PC-9 (cell line): ENCODE measurements at regions not wholly inside any gene's neighbourhood (a gene's known extent, or its start where the extent isn't known, plus 50 kb on each side); places are given as distances from the start of the nearest gene placed in this dataset.

Source experiments
- BruUV-seq: library from RNA; stranded (reverse); fragments of 400-500 nt; replicated peaks from 2 replicates; lab custom pipeline; 2021; lab: Mats Ljungman, UMichigan
- CTCF ChIA-PET: fragments of 300-600 bp; sonication (Branson Sonifier 250); formaldehyde crosslinking; loops from one replicate; lab custom pipeline; 2022; ENCODE audit warnings: antibody characterized with exemption; lab: Charles Lee
- POLR2A ChIA-PET: fragments of 300-600 bp; sonication (Branson Sonifier 250); formaldehyde crosslinking; loops from one replicate; lab custom pipeline; 2022; ENCODE audit warnings: antibody characterized with exemption; ENCODE audit not compliant: unreplicated experiment; lab: Charles Lee
- DNase-seq, 2 experiments: peaks; one replicate each; pipeline versions ENCODE4 v3.0.0 to v3.0.0-alpha.2; 2015 to 2022; ENCODE audit warnings: mixed read lengths in 1 of 2
- H2AFZ ChIP-seq: fragments of 200-600 bp; sonication (generic); 2 replicates; pipeline ENCODE4 v1.8.1; 2017; ENCODE audit warnings: antibody characterized with exemption
- H3F3A ChIP-seq: fragments of 200-600 bp; sonication (generic); 2 replicates; pipeline ENCODE4 v1.8.1; 2017; ENCODE audit warnings: antibody characterized with exemption, mild to moderate bottlenecking, low read depth; ENCODE audit not compliant: insufficient read depth
- H3K27ac ChIP-seq: fragments of 200-600 bp; sonication (generic); 2 replicates; pipeline ENCODE4 v1.6.1; 2016; ENCODE audit warnings: mixed run types
- H3K27me3 ChIP-seq: fragments of 200-600 bp; sonication (generic); 2 replicates; pipeline ENCODE4 v1.6.1; 2016; ENCODE audit warnings: low read depth, mixed run types; ENCODE audit not compliant: insufficient read depth
- H3K36me3 ChIP-seq: fragments of 200-600 bp; sonication (generic); 2 replicates; pipeline ENCODE4 v1.6.1; 2016; ENCODE audit warnings: low read depth, mixed run types
- H3K4me1 ChIP-seq: fragments of 200-600 bp; sonication (generic); replicated peaks from 2 replicates; pipeline ENCODE4 v1.6.1; 2016; ENCODE audit warnings: mixed run types; ENCODE audit not compliant: insufficient read depth
- H3K4me2 ChIP-seq: fragments of 200-600 bp; sonication (generic); 2 replicates; pipeline ENCODE4 v1.6.1; 2017; ENCODE audit warnings: mixed run types
- H3K4me3 ChIP-seq: fragments of 200-600 bp; sonication (generic); 2 replicates; pipeline ENCODE4 v1.6.1; 2016; ENCODE audit warnings: mixed run types
- H3K79me2 ChIP-seq: fragments of 200-600 bp; sonication (generic); 2 replicates; pipeline ENCODE4 v1.6.1; 2017; ENCODE audit warnings: low read depth, mixed run types
- H3K9me2 ChIP-seq: fragments of 200-600 bp; sonication (generic); 2 replicates; pipeline ENCODE4 v1.8.1; 2017; ENCODE audit warnings: mild to moderate bottlenecking; ENCODE audit not compliant: insufficient read depth
- H3K9me3 ChIP-seq: fragments of 200-600 bp; sonication (generic); 2 replicates; pipeline ENCODE4 v1.8.1; 2016; ENCODE audit warnings: low read depth; ENCODE audit not compliant: insufficient read depth
- H4K20me1 ChIP-seq: fragments of 200-600 bp; sonication (generic); 2 replicates; pipeline ENCODE4 v1.8.1; 2017; ENCODE audit not compliant: insufficient read depth
- EZH2 ChIP-seq: fragments of 200-600 bp; sonication (generic); IDR thresholded peaks from 2 replicates; pipeline ENCODE4 v1.8.0; 2017; ENCODE audit warnings: antibody characterized with exemption, low read depth
- intact Hi-C: fragments of 100-400 bp; cut with micrococcal nuclease; formaldehyde crosslinking; loops from one replicate; pipeline ENCODE4 v1.10.0; 2022; ENCODE audit not compliant: unreplicated experiment
- TF ChIP-seq, protein P1 (sequence below): fragments of 200-600 bp; sonication (generic); conservative IDR thresholded peaks from 2 replicates; pipeline ENCODE4 v1.6.1; 2017; ENCODE audit warnings: mixed run types, antibody characterized with exemption, mild to moderate bottlenecking, moderate library complexity

DNA sequence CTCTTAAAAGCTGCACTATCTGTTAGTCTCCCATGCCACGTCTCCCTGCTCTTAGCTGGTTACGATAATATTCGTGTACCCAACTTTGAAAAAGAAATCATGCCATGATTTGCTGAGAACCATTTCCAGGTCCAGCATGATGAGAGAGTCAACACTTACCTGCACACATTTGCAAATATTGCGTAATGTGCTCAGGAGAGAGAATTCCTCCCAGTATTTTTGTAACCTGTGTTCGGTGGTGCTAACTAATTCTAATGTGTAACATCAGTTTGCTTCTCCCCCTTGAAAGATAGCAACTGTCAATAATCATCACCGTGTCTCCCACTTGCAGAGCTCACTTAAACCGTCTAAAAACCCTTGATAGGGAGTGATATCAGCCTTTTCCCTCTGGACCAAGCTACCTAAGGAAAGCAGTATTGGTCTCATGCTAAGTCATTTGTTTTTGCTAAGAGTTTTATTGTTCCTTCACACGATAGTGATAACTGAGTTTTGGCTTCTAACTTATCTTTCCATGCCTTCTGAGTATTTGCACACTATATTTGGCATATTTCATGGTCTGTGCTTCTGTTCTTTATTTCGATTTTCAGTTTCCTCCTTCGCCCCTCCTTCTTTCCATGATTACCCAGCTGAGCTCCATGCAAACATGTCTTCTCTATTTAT is 61.1 kb upstream of the IRF2BP2 start:
- Histone ChIP-seq H3K9me2 (no peaks in the 10 kb centered on the region), H3K27ac (no peak overlapping the region), H3K4me1 (no peaks in the 10 kb centered on the region), H3K4me2 (no peak overlapping the region), H3K4me3 (no peak overlapping the region), H4K20me1 (no peaks in the 10 kb centered on the region), H3F3A (peaks cover 5% of the 10 kb centered on the region; the same call in 1 of the 2 replicates), H3K36me3 (peaks cover 34% of the 10 kb centered on the region), H3K27me3 (no peaks in the 10 kb centered on the region), H3K79me2 (no peaks in the 10 kb centered on the region), H3K9me3 (no peaks in the 10 kb centered on the region), H2AFZ (no peak overlapping the region)
- no peak for TF ChIP-seq EZH2
- TF ChIP-seq, protein P1, sequence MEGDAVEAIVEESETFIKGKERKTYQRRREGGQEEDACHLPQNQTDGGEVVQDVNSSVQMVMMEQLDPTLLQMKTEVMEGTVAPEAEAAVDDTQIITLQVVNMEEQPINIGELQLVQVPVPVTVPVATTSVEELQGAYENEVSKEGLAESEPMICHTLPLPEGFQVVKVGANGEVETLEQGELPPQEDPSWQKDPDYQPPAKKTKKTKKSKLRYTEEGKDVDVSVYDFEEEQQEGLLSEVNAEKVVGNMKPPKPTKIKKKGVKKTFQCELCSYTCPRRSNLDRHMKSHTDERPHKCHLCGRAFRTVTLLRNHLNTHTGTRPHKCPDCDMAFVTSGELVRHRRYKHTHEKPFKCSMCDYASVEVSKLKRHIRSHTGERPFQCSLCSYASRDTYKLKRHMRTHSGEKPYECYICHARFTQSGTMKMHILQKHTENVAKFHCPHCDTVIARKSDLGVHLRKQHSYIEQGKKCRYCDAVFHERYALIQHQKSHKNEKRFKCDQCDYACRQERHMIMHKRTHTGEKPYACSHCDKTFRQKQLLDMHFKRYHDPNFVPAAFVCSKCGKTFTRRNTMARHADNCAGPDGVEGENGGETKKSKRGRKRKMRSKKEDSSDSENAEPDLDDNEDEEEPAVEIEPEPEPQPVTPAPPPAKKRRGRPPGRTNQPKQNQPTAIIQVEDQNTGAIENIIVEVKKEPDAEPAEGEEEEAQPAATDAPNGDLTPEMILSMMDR: no peak
- no peak for DNase-seq
- ChIA-PET CTCF (no interaction called here), POLR2A (interaction anchor here (0.6 to 0.7 kb wide), 2 partner anchors 22 to 397 kb away, joined by 4 to 6 read pairs; no protein-coding TSS in a partner anchor)
- intact Hi-C loops: no loop called here
- no TSS peak for BruUV-seq

DNA sequence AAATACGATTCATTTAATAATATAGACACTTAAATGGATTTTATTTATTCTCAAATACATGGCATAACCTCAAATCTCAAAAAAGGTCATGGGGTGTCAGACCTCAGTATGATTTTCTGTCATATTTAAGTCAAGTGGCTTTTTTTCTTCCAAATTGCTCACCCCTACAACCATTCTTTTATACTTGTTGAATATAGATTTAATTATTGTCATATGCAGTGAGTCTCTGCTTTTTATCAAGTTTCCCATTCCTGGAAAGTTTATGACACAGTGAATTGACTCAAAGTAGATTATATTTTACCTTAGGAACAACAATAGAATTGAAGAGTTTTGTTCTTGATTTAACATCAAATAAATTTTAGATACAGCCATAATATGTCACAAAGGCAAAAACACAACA is 59.5 kb upstream of the IRF2BP2 start:
- TF ChIP-seq, protein P1: no peak
- no peak for TF ChIP-seq EZH2
- ChIA-PET CTCF (no interaction called here), POLR2A (no interaction called here)
- peaks cover 37% of the 10 kb centered on the region for H3K36me3 ChIP-seq
- no peak overlapping the region for H2AFZ ChIP-seq
- H3K27ac ChIP-seq: no peak overlapping the region
- no peaks in the 10 kb centered on the region for H3K9me3 ChIP-seq
- H3F3A ChIP-seq: peaks cover 5% of the 10 kb centered on the region; the same call in 1 of the 2 replicates
- BruUV-seq: no TSS peak
- no peaks in the 10 kb centered on the region for H4K20me1 ChIP-seq
- no peak overlapping the region for H3K4me3 ChIP-seq
- intact Hi-C loops: no loop called here
- no peaks in the 10 kb centered on the region for H3K4me1 ChIP-seq
- H3K9me2 ChIP-seq: no peaks in the 10 kb centered on the region
- no peaks in the 10 kb centered on the region for H3K79me2 ChIP-seq
- no peak overlapping the region for H3K4me2 ChIP-seq
- no peak for DNase-seq
- H3K27me3 ChIP-seq: no peaks in the 10 kb centered on the region

DNA sequence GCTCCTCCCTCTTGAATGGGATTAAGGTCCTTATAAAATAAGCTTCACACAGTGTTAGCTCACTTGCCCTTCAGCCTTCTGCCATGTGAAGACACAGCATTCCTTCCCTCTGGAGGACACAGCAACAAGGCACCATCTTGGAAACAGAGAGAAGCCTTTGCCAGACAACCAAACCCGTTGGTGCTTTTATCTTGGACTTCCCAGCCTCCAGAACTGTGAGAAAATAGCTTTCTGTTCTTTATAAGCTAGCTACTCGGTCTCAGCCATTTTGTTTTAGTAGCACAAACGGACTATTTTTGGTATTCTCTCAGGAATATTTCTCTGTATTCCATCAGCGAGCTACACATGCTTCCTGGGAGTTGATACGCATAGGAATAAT is 58.6 kb upstream of the IRF2BP2 start:
- no peak overlapping the region for H2AFZ ChIP-seq
- H3K27me3 ChIP-seq: no peaks in the 10 kb centered on the region
- H3K79me2 ChIP-seq: no peaks in the 10 kb centered on the region
- no peak for DNase-seq
- BruUV-seq: no TSS peak
- no peaks in the 10 kb centered on the region for H3K9me3 ChIP-seq
- ChIA-PET CTCF (no interaction called here), POLR2A (no interaction called here)
- no peak overlapping the region for H3K4me3 ChIP-seq
- H3K4me2 ChIP-seq: no peak overlapping the region
- no peaks in the 10 kb centered on the region for H3K4me1 ChIP-seq
- TF ChIP-seq, protein P1: no peak
- TF ChIP-seq EZH2: no peak
- H3K9me2 ChIP-seq: no peaks in the 10 kb centered on the region
- peaks cover 5% of the 10 kb centered on the region; the same call in 1 of the 2 replicates for H3F3A ChIP-seq
- intact Hi-C loops: no loop called here
- H3K27ac ChIP-seq: no peak overlapping the region
- H3K36me3 ChIP-seq: peaks cover 37% of the 10 kb centered on the region
- H4K20me1 ChIP-seq: no peaks in the 10 kb centered on the region
